DMS114 treated with DMSO at 0.1 percent for 48 hours (cell line): ENCODE measurements at regions not wholly inside any gene's neighbourhood (a gene's known extent, or its start where the extent isn't known, plus 50 kb on each side); places are given as distances from the start of the nearest gene placed in this dataset.
"Not testable (repeated sequence)": the region's sequence is repeated elsewhere in the genome, so short reads cannot be mapped to it uniquely, and the experiment has no call there.

ENCODE experiments used
- DNase-seq: peaks from one replicate; lab custom pipeline; 2025; ENCODE audit not compliant: unreplicated experiment; lab: John Stamatoyannopoulos, UW

- no peak for DNase-seq
These were observed 96.1 kb downstream of the DAD1 start for GRCh38 chr14:22492622-22493542.

- no peak for DNase-seq
These were observed 97.1 kb downstream of the DAD1 start for GRCh38 chr14:22491683-22492621.

- not testable (repeated sequence) for DNase-seq
These were observed 98.0 kb downstream of the DAD1 start for GRCh38 chr14:22491053-22491452.

- no peak for DNase-seq
These were observed 98.8 kb downstream of the DAD1 start for GRCh38 chr14:22489957-22490950.

GRCh38 chr14:22489244-22489545 lies 99.8 kb downstream of the DAD1 start:
- no peak for DNase-seq

GRCh38 chr14:22488522-22489243 lies 100.3 kb downstream of the DAD1 start:
- DNase-seq = no peak

- DNase-seq = no peak
These were observed 101.1 kb downstream of the DAD1 start for GRCh38 chr14:22487941-22488340.

GRCh38 chr14:22487401-22487800 lies 101.6 kb downstream of the DAD1 start:
- DNase-seq = no peak

- no peak for DNase-seq
These were observed 102.3 kb downstream of the DAD1 start for GRCh38 chr14:22486675-22487074.

GRCh38 chr14:22485649-22486048 lies 103.4 kb downstream of the DAD1 start:
- no peak for DNase-seq

- no peak for DNase-seq
These were observed 103.8 kb downstream of the DAD1 start for GRCh38 chr14:22485178-22485577.

- no peak for DNase-seq
These were observed 104.4 kb downstream of the DAD1 start for GRCh38 chr14:22484632-22485031.

GRCh38 chr14:22483863-22484593 lies 105.0 kb downstream of the DAD1 start:
- DNase-seq = no peak

- no peak for DNase-seq
These were observed 106.1 kb downstream of the DAD1 start for GRCh38 chr14:22482782-22483553.

GRCh38 chr14:22482085-22482694 lies 106.8 kb downstream of the DAD1 start:
- DNase-seq = no peak

GRCh38 chr14:22481546-22481945 lies 107.5 kb downstream of the DAD1 start:
- no peak for DNase-seq

GRCh38 chr14:22479776-22480464 lies 109.1 kb downstream of the DAD1 start:
- DNase-seq = no peak

- DNase-seq = no peak
These were observed 109.9 kb downstream of the DAD1 start for GRCh38 chr14:22479132-22479531.
